GM18517 (cell line): ENCODE measurements at regions not wholly inside any gene's neighbourhood (a gene's known extent, or its start where the extent isn't known, plus 50 kb on each side); places are given as distances from the start of the nearest gene placed in this dataset.

Experiments
- ATAC-seq: cut with Tn5 transposase; IDR thresholded peaks from one replicate; pipeline ENCODE4 v1.9.1; 2021; ENCODE audit warnings: mild to moderate bottlenecking, moderate library complexity; ENCODE audit not compliant: unreplicated experiment

DNA sequence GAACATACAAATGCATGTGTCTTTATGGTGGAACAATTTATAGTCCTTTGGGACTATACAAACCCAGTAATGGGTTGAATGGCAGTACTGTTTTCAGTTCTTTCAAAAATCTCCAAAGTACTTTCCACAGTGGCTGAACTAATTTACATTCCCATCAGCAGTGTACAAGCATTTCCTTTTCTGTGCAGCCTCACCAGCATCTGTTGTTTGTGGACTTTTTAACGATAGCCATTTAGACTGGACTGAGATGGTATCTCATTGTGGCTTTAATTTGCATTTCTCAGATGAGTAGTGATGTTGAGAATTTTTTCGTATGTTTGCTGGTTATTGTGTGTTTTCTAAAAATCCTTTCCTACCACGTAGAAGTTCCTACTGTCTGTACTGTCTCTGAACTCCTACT, 327.2 kb upstream of the ZFP64 start:
- no peak for ATAC-seq

DNA sequence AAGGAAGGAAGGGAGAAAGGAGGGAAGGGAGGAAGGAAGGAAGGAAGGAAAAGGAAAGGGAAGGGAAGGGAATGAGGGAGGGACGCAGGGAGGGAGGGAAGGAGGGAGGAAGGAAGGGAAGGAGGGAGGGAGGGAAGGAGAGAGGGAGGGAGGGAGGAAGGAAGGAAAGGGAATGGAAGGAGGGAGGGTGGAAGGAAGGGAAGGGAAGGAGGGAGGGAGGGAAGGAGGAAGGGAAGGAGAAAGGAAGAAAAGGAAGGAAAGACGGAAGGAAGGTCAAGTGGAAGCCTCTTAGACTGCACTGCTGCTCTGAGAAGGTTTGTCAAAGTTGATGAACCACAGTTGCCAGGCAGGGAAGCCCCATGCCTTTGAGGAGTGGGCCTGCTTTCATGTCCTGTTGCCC, 324.3 kb upstream of the ZFP64 start:
- ATAC-seq, result no peak

DNA sequence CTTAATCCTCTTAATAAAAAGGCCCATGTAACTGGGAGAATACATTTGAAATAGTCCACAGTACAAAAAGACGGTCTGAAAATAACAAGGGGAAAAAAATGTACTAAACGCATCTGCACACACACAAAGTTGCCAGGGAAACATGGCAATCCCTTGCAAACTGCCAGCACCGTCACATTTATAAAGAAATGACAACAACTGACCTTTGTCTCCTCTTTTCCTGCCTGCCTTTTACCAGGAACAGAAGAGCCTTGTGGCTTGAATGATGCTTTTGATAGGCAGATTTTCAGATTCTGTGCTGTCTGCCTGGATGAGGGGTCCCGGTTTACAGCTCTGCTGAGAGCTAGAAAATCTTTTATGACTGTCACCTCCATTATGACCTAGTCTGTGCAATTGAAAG, 308.6 kb upstream of the ZFP64 start:
- ATAC-seq, result no peak

DNA sequence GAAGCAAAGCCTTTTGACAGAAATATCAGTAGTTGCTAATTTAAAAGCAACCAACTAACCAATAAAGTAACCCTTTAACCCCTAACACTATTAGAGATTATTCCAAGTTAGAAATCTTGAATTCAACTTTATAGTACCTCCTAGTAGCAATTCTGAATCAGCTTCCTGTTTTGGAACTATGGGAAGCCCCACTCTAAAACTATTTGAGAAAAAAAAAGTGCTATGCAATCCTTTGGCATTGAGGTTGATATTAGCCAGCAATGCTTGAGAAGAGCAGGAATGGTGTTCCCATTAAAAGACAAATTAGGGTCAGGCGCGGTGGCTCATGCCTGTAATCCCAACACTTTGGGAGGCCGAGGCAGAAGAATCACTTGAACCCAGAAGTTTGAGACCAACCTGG, 306.2 kb upstream of the ZFP64 start:
- no peak for ATAC-seq

- no peak for ATAC-seq
These were observed 304.6 kb upstream of the ZFP64 start for GRCh38 chr20:52496191-52496590.

- ATAC-seq, result no peak
These were observed 302.7 kb upstream of the ZFP64 start for GRCh38 chr20:52494244-52494643.

DNA sequence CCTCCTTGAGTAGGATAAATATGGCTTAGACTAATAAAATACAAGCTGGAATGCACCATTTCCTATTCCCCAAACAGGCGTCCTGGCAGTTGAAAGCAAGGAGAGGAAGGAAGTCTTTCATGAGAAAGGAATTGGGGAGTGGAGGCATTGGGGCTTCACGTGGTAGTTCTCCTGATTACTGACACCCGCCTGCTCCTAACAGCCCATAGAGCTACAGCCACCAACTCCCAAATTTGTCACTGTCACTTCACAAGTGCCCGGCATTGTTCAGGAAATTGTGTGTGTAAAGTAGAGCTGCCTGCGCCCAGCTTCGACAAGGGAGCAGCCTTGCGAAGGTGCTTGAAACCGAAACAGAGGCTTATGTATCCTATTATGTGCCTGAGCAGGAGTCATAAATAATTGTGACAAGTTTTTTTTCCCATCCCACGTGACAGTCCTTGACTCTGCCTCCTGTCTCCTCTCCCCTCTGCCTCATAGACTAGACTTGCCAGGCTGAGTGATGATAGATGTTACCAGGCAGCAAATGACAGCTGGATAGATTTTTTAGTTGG, 301.7 kb upstream of the ZFP64 start:
- no peak for ATAC-seq

GRCh38 chr20:52490711-52491430, 299.3 kb upstream of the ZFP64 start:
- ATAC-seq, result no peak

DNA sequence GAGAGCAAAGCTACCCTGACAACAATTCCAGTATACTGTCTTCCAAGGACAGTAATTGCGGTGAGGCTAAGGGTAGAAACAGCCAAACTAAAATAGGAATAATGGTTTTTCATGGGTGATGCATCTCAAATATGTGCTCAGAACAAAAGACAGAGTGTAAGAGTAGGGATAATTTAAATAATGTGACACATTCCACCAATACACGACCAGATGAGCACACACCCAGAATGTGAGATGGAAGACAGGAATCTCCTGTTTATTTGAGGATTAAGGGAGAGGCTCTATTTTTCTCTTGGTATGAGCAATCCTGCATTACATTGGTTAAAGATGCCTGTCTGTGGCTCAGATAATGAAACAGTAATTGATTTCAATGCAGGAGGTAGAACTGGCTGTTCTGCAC, 292.9 kb upstream of the ZFP64 start:
- ATAC-seq, result no peak

DNA sequence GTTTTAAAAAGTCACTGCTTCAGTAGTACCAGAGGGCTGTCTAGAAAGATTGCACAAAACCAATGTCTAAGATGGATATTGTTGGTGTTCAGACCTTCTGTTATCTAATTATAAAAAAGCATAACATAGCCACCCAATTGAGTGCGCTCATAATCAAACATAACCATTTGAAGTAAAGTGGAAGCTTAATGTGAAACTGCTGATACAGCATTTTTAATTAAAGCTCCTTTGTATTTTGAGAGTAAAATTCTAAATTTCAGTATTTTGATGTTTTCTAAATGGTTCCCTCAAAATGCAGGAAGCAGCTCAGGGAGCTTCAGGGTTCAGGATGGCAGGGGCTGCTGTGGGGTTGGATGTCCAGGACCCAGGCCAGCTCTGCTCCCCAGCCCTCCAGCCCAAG, 291.8 kb upstream of the ZFP64 start:
- no peak for ATAC-seq

DNA sequence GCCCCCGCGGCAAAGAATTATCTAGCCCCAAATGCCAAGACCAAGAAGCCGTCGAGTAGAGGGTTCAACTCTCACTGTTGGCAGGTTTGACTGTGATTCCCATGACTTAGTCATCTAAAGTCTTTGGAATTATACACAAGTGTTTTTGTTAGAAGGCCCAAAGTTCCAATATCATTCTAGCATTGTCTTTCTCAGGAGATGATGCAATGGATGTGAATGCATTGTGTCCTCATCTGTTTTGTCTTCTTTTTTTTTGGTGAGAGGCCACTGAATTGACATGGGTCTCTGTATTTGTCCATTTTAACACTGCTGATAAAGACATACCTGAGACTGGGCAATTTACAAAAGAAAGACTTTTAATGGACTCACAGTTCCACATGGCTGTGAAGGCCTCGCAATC, 290.5 kb upstream of the ZFP64 start:
- ATAC-seq, result no peak

DNA sequence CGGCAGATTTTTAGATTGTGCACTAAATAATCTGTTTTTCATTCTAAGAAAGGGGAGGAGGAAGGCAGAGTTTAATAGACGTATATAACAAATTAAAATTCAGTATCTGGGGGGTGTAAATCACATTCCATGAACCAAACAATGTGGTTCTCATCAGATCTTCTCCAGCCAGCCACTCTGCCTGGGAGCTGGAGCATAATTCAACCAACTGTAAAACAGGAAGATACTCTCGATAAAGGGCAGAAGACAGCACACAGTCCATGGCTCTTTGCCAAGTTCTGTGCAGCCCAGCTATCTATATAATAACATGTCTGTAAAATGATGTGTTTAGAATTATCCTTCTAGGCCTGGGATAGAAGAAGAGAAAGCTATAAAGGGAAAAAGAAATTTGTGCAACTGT, 289.9 kb upstream of the ZFP64 start:
- no peak for ATAC-seq

DNA sequence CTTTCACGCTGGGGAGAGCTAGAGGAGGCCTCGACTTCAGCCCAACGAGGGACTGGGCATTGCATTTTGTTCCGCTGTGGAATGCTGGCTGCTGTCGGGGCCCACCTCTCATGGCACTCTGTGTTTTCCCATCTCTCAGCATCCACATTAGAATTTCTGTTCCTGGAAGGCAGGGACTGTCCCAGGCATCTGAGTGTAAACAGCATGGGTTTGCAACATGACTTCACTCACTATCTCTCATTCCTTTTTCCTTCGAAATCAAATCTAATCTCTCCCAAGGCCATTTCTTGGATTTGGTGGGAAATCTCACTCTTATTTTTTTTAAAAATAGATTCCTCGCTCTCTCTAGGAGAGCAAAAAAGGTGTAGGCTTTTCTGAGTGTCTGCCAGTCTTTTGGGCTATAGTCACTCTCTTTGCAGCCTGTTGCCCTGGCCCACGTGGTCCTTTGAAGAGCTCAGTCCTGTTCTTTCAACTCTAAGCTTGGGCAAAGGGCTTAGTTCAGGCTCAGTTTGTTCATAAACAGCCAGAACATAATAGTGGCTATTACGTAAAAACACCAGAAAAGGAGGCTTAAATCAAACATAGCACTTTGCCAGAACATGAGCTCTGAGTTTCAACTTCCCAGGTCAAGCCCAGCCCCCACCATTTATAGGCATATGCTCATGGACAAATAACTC, 284.6 kb upstream of the ZFP64 start:
- no peak for ATAC-seq

DNA sequence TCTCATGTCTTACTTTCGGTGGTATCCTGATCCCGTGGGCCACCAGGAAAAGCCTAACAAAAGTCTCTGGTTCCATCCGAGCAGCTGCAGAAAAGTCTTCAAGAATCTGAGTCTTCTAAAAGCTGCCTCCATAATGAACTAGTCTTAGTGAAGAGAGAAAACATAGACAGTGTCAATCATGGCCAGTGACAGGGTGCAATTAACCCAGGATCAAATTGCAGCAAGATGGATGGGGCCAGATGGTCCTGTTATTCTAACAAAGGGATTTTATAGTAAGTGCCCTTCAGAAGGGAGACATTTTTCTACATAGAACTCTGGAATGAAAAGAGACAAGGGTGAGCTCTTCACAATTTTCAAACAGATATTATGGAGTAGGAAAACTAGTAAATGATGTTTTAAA, 281.6 kb upstream of the ZFP64 start:
- ATAC-seq, result no peak

- ATAC-seq, result no peak
These were observed 279.0 kb upstream of the ZFP64 start for GRCh38 chr20:52470561-52470960.

DNA sequence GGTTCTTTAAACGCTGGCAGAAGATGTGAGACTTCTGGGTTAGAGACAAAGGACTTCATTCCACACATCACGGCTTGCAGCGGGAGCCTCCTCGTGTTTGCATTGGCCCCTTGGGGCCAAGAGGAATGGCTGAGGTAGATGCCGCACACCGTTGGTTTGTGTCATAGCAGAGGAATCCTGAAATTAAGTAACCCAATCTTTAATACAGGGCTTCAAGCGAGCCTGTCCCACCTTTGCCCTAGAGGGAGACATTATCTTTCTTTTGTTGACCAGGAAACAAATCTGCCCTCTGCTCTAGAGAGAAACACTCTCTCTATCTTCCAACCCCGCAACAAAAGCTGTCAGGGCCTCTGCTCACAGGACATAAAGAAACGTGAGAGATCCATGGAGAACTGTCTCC, 277.5 kb upstream of the ZFP64 start:
- no peak for ATAC-seq

GRCh38 chr20:52465991-52466390, 274.4 kb upstream of the ZFP64 start:
- no peak for ATAC-seq

- no peak for ATAC-seq
These were observed 270.0 kb upstream of the ZFP64 start for GRCh38 chr20:52461582-52461981.

- ATAC-seq, result no peak
These were observed 267.6 kb upstream of the ZFP64 start for GRCh38 chr20:52459150-52459549.

DNA sequence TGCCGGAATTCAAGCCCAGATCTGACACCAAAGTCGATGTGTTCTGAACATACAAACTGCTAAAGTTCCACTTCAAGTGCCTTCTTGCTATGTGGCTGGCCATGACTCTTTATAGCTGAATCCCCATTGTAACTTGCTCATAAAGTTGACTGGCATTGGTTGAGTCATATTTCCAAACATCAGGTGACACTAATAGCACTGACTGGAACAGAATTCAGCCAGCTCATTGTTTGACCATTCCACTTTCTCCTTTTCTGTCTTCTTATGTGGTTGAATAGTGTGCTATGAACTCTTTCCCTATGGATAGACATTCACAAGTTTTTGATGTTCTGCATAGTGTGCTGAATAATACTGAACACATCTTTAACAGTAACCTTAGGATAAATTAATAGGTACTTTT, 266.2 kb upstream of the ZFP64 start:
- no peak for ATAC-seq

DNA sequence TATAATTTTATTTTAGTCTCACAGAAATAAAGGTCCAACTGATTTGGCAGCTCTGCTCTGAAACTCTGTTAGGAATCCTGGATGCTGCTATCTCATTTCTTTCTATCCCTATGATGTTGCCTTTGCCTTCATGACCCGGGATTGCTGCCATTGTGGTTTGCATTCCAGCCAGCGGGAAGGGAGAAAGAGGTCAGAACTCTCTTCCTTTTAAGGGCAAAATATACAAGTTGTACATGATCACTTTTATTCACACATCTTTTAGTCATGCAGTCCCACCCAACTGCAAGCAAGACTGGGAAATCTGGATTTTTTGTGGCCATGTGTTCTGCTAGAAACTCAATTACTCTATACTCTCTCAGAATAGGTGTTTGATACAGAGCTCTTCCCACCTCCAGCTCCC, 263.1 kb upstream of the ZFP64 start:
- ATAC-seq, result no peak

DNA sequence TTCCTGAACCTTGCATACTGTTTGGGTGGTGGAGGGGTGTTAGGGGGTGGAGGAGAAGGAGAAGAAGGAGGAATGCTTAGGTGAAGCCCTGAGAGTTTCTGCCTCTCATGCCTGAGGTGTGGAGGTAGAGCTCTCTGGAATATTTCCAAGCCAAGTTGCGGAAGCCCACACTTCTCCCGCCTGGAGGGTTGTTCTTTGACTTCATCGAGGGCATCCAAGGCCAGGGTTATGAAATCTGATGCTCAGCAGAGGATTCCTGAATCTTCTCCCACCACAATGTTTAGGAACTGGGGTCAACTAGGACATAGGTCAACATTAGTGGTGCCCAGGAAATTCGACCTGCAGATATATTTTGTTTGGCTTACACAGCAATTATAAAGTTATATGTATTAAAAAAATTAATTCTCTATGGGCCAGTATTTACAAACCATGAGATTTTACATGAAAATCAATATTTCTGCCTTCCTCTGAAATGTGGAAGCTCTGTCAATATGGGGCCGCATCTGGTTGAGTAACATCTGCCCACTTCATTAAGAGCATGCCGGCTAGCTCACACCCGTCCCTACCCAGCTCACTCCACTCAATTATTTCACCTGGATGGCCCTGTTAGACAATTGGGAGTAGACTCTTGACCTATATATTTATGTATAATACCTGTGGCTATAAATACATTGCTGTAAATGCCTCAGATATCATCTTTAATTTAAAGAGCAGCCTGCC, 257.1 kb upstream of the ZFP64 start:
- ATAC-seq, result no peak
